H1 (cell line): ENCODE measurements at regions not wholly inside any gene's neighbourhood (a gene's known extent, or its start where the extent isn't known, plus 50 kb on each side); places are given as distances from the start of the nearest gene placed in this dataset.

Experiments
- CTCF ChIA-PET: fragments of 300-600 bp; sonication (Branson Sonifier 250); formaldehyde crosslinking; loops from one replicate; lab custom pipeline; 2021; ENCODE audit not compliant: partially characterized antibody; lab: Charles Lee
- POLR2A ChIA-PET: fragments of 300-600 bp; sonication (Branson Sonifier 250); formaldehyde crosslinking; loops from one replicate; lab custom pipeline; 2021; ENCODE audit warnings: inconsistent platforms; ENCODE audit not compliant: partially characterized antibody; lab: Charles Lee
- DNase-seq, 2 experiments: peaks; one replicate each; pipeline versions ENCODE4 v3.0.0 to v3.0.0-alpha.2; 2010 to 2022; ENCODE audit warnings: low spot score in 2 of 2, low read depth in 1 of 2, mixed read lengths in 1 of 2
- FAIRE-seq: peaks from 2 replicates; lab custom pipeline; 2011; peaks lifted over from hg19 to GRCh38; lab: Jason Lieb, UNC
- H2AFZ ChIP-seq: 2 replicates; pipeline ENCODE4 v1.8.1; 2012; ENCODE audit warnings: low read length, inconsistent platforms
- H2AK5ac ChIP-seq: 2 replicates; pipeline ENCODE4 v1.6.1; 2013; ENCODE audit warnings: low read depth, low read length
- H2BK120ac ChIP-seq: replicated peaks from 2 replicates; pipeline ENCODE3; 2013; ENCODE audit warnings: low read depth, low read length, inconsistent platforms
- H2BK12ac ChIP-seq: 2 replicates; pipeline ENCODE4 v1.6.1; 2013; ENCODE audit warnings: low read depth, low read length
- H2BK15ac ChIP-seq: 2 replicates; pipeline ENCODE4 v1.6.1; 2013; ENCODE audit warnings: low read length
- H2BK20ac ChIP-seq: 2 replicates; pipeline ENCODE4 v1.6.1; 2013; ENCODE audit warnings: low read length
- H2BK5ac ChIP-seq: 2 replicates; pipeline ENCODE4 v1.6.1; 2013; ENCODE audit warnings: low read depth, low read length
- H3K14ac ChIP-seq: 2 replicates; pipeline ENCODE4 v1.6.1; 2013; ENCODE audit warnings: inconsistent platforms; ENCODE audit not compliant: insufficient read length
- H3K18ac ChIP-seq: 2 replicates; pipeline ENCODE4 v1.6.1; 2013; ENCODE audit warnings: low read length; ENCODE audit errors: extremely low read depth
- H3K23ac ChIP-seq: 2 replicates; pipeline ENCODE4 v1.6.1; 2013; ENCODE audit warnings: inconsistent platforms; ENCODE audit not compliant: insufficient read length
- H3K23me2 ChIP-seq: 2 replicates; pipeline ENCODE4 v1.6.1; 2013; ENCODE audit warnings: low read depth, low read length
- H3K27ac ChIP-seq: 2 replicates; pipeline ENCODE4 v1.6.1; 2011; ENCODE audit warnings: low read depth, low read length, inconsistent platforms
- H3K27me3 ChIP-seq, 4 experiments: replicated peaks in 1 of 4; 1 replicate in 1 of 4; 2 replicates in 3 of 4; pipeline versions ENCODE4 v1.6.1 to v1.8.1; 2011 to 2013; ENCODE audit warnings: low read length in 3 of 4, mild to moderate bottlenecking in 3 of 4, inconsistent platforms in 2 of 4, mixed read lengths in 2 of 4, moderate library complexity in 1 of 4; ENCODE audit not compliant: control insufficient read depth in 3 of 4, insufficient read depth in 3 of 4; ENCODE audit errors: extremely low read depth in 1 of 4
- H3K36me3 ChIP-seq, 4 experiments: 2 replicates each; pipeline versions ENCODE4 v1.6.1 to v1.8.1; 2011 to 2013; ENCODE audit warnings: mild to moderate bottlenecking in 4 of 4, low read length in 3 of 4, moderate library complexity in 2 of 4, control low read depth in 1 of 4, inconsistent platforms in 1 of 4; ENCODE audit not compliant: insufficient read depth in 4 of 4, control insufficient read depth in 2 of 4
- H3K4ac ChIP-seq: replicated peaks from 2 replicates; pipeline ENCODE3; 2013; ENCODE audit warnings: low read length, low read depth, mixed read lengths, inconsistent platforms; ENCODE audit not compliant: insufficient read length
- H3K4me1 ChIP-seq, 4 experiments: replicated peaks in 1 of 4; 1 replicate in 1 of 4; 2 replicates in 3 of 4; pipeline versions ENCODE4 v1.6.1 to v1.8.1; 2011 to 2013; ENCODE audit warnings: low read length in 3 of 4, inconsistent platforms in 2 of 4, mixed read lengths in 1 of 4; ENCODE audit not compliant: insufficient read depth in 4 of 4, control insufficient read depth in 3 of 4
- H3K4me2 ChIP-seq, 2 experiments: 2 replicates each; pipeline versions ENCODE4 v1.6.1 to v1.8.1; 2011 to 2013; ENCODE audit warnings: low read depth in 2 of 2, low read length in 2 of 2, control low read depth in 1 of 2, inconsistent platforms in 1 of 2, mild to moderate bottlenecking in 1 of 2; ENCODE audit not compliant: insufficient read depth in 1 of 2
- H3K4me3 ChIP-seq, 4 experiments: fragments of 200-600, 300-600 bp in 1 of 4; sonication (generic), shearing (Covaris generic), sonication (Bioruptor Twin) in 1 of 4; 2 replicates each; pipeline versions ENCODE4 v1.5.1 to v1.8.1; 2011 to 2016; ENCODE audit warnings: low read length in 4 of 4, low read depth in 3 of 4, control low read depth in 2 of 4, inconsistent platforms in 2 of 4, mild to moderate bottlenecking in 2 of 4, mixed read lengths in 1 of 4, moderate library complexity in 1 of 4; ENCODE audit not compliant: insufficient read depth in 2 of 4; ENCODE audit errors: extremely low read depth in 1 of 4
- H3K56ac ChIP-seq: replicated peaks from 2 replicates; pipeline ENCODE3; 2013; ENCODE audit warnings: low read depth, mild to moderate bottlenecking, mixed read lengths, low read length, inconsistent platforms; ENCODE audit not compliant: insufficient read length
- H3K79me1 ChIP-seq: 2 replicates; pipeline ENCODE4 v1.6.1; 2013; ENCODE audit warnings: low read depth, low read length, control low read depth
- H3K79me2 ChIP-seq, 2 experiments: 2 replicates each; pipeline versions ENCODE4 v1.6.1 to v1.8.1; 2012 to 2013; ENCODE audit warnings: low read length in 2 of 2, mild to moderate bottlenecking in 2 of 2, inconsistent platforms in 1 of 2; ENCODE audit not compliant: insufficient read depth in 2 of 2, control insufficient read depth in 1 of 2
- H3K9ac ChIP-seq, 4 experiments: replicated peaks in 1 of 4; 1 replicate in 1 of 4; 2 replicates in 3 of 4; pipeline versions ENCODE4 v1.6.1 to v1.8.1; 2011 to 2013; ENCODE audit warnings: low read depth in 3 of 4, low read length in 3 of 4, control low read depth in 2 of 4, mild to moderate bottlenecking in 2 of 4, moderate library complexity in 2 of 4, inconsistent platforms in 1 of 4; ENCODE audit errors: extremely low read depth in 1 of 4
- H3K9me3 ChIP-seq, 2 experiments: 2 replicates each; pipeline versions ENCODE4 v1.6.1 to v1.8.1; 2012 to 2013; ENCODE audit warnings: mild to moderate bottlenecking in 2 of 2, moderate library complexity in 2 of 2, control low read depth in 1 of 2, inconsistent platforms in 1 of 2, low read depth in 1 of 2, low read length in 1 of 2, mixed read lengths in 1 of 2; ENCODE audit not compliant: insufficient read depth in 2 of 2
- H4K20me1 ChIP-seq, 2 experiments: replicated peaks in 1 of 2; 2 replicates each; pipeline versions ENCODE3 to v1.8.1; 2011 to 2013; ENCODE audit warnings: inconsistent platforms in 2 of 2, low read length in 2 of 2, mild to moderate bottlenecking in 1 of 2; ENCODE audit not compliant: insufficient read depth in 2 of 2, control insufficient read depth in 1 of 2
- H4K5ac ChIP-seq: 2 replicates; pipeline ENCODE4 v1.6.1; 2013; ENCODE audit warnings: low read length, low read depth, mixed read lengths, inconsistent platforms; ENCODE audit not compliant: insufficient read length
- H4K8ac ChIP-seq: 2 replicates; pipeline ENCODE4 v1.8.0; 2013; ENCODE audit warnings: mild to moderate bottlenecking, moderate library complexity, low read length, inconsistent platforms; ENCODE audit not compliant: insufficient read depth; ENCODE audit errors: extremely low read depth
- H4K91ac ChIP-seq: replicated peaks from 2 replicates; pipeline ENCODE3; 2013; ENCODE audit warnings: low read length, mixed read lengths, inconsistent platforms; ENCODE audit not compliant: insufficient read length
- CEBPB ChIP-seq: IDR thresholded peaks from 2 replicates; pipeline ENCODE4 v1.6.1; 2012; ENCODE audit warnings: low read depth, low read length
- HDAC2 ChIP-seq, 2 experiments: fragments of 300-600 bp in 1 of 2; sonication (generic) in 1 of 2; IDR thresholded peaks; 2 replicates each; pipeline ENCODE4 v1.6.1; 2011 to 2012; ENCODE audit warnings: low read depth in 2 of 2, low read length in 2 of 2, mild to moderate bottlenecking in 2 of 2, moderate library complexity in 2 of 2, borderline replicate concordance in 1 of 2, inconsistent platforms in 1 of 2
- KDM1A ChIP-seq: fragments of 200-600, 300-600 bp; sonication (generic); IDR thresholded peaks from 2 replicates; pipeline ENCODE4 v1.7.1; 2016; ENCODE audit warnings: mild to moderate bottlenecking, low read length, borderline replicate concordance
- RXRA ChIP-seq: IDR thresholded peaks from 2 replicates; pipeline ENCODE4 v1.6.1; 2011; ENCODE audit warnings: low read depth, mild to moderate bottlenecking, low read length, moderate library complexity; ENCODE audit not compliant: insufficient read depth
- ZNF274 ChIP-seq: IDR thresholded peaks from 2 replicates; pipeline ENCODE4 v1.7.0; 2012; ENCODE audit warnings: low read length, borderline replicate concordance; ENCODE audit errors: extremely low read depth
- WGBS, 2 experiments: shearing (Covaris generic) in 1 of 2; methylation state at CpG; one replicate each; pipeline versions ENCODE4 v1.1.6 to v1.1.7; 2013 to 2015; ENCODE audit warnings: low lambda C conversion rate in 2 of 2, mixed read lengths in 2 of 2, inconsistent platforms in 1 of 2, low coverage in 1 of 2, missing lambda C conversion rate in 1 of 2; ENCODE audit not compliant: insufficient replicate concordance in 2 of 2, insufficient coverage in 1 of 2, insufficient read length in 1 of 2; ENCODE audit errors: extremely low coverage in 1 of 2, missing lambda C conversion rate in 1 of 2; 5-methylcytosine and 5-hydroxymethylcytosine counted together

DNA sequence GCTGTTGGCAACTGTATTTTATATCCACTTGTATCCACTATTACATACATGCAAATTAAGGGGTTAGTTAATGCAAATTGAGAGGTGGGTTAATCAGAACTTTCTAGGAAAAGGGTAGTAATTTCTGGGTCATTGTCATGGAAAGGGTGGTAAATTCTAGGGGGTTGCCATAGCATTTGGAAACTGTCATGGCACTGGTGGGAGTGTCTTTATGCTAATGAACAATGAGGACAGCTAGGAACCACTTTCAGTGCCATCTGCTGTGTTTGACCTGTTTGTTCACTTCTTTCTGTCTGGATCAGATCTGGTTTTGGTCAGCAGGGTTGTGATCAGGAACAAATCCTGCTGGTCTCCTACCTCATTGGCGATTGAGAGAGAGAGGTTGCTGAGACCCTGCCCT lies 283.3 kb upstream of the PRKCQ start:
- H2BK120ac ChIP-seq: no peak overlapping the region
- FAIRE-seq: no peak
- H3K4me1 ChIP-seq: no peaks in the 10 kb centered on the region
- H3K14ac ChIP-seq: no peak overlapping the region
- H3K79me2 ChIP-seq: no peaks in the 10 kb centered on the region
- no peak overlapping the region for H2BK12ac ChIP-seq
- WGBS, 2 experiments: 87% methylated on average over 1 of the region's 1 CpG; no CpG with 5 or more reads in 1 of the 2 experiments
- H4K5ac ChIP-seq: no peak overlapping the region
- no peak overlapping the region for H2BK20ac ChIP-seq
- no peak overlapping the region for H3K23ac ChIP-seq
- no peak overlapping the region for H3K9ac ChIP-seq
- H2BK15ac ChIP-seq: no peak overlapping the region
- H2BK5ac ChIP-seq: no peak overlapping the region
- no peak for TF ChIP-seq HDAC2 (IDR thresholded peaks at IDR 0.05; ENCODE audit: borderline replicate concordance in 1 of 2, low read depth in 2 of 2, low read length in 2 of 2)
- TF ChIP-seq RXRA: no peak
- TF ChIP-seq KDM1A: no peak
- no peak for TF ChIP-seq CEBPB
- no peak for TF ChIP-seq ZNF274
- no peak overlapping the region for H4K91ac ChIP-seq
- H3K4ac ChIP-seq: no peak overlapping the region
- H4K20me1 ChIP-seq: no peaks in the 10 kb centered on the region
- no peak overlapping the region for H2AK5ac ChIP-seq
- H4K8ac ChIP-seq: no peak overlapping the region
- H3K27me3 ChIP-seq: no peaks in the 10 kb centered on the region
- no peak overlapping the region for H3K56ac ChIP-seq
- H3K18ac ChIP-seq: no peak overlapping the region
- no peaks in the 10 kb centered on the region for H3K36me3 ChIP-seq
- H3K79me1 ChIP-seq: no peaks in the 10 kb centered on the region
- ChIA-PET POLR2A (no interaction called here), CTCF (no interaction called here)
- no peak overlapping the region for H3K4me3 ChIP-seq
- no peak for DNase-seq
- H3K9me3 ChIP-seq: no peaks in the 10 kb centered on the region
- H2AFZ ChIP-seq: no peak overlapping the region
- H3K4me2 ChIP-seq: no peak overlapping the region
- H3K23me2 ChIP-seq: no peaks in the 10 kb centered on the region; the same call in 1 of the 2 replicates
- no peak overlapping the region for H3K27ac ChIP-seq
